ENCODE measurements at regions not wholly inside any gene's neighbourhood (a gene's known extent, or its start where the extent isn't known, plus 50 kb on each side); places are given as distances from the start of the nearest gene placed in this dataset.

DNA sequence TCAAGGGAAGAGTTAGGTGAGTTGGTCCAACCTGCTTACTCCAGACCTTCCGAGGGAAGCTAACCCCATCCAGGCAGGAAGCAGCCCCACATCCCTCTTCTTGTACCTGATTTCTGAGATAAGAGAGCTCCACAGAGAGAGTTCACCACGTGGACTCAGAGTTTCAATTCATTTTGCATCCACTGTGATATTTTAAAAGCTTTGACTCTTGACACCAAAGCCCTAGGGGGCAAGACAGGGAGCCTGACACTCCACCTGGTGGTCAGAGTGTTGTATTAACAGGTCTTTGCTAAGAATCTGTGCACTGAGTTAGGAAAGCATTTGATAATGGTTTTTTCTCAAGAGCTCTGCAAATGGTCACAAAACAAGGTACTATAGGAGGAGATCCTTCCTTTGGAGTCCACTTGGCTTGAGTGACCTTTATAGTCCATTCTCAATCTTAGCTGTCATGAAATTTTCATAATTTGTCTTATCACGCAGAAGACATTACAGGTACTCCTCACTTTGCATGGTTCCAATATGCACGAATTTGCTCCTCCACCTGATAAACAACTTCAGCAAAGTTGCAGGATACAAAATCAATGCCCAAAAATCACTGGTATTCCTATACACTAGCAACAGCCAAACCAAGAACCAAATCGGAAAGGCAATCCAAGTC, 56.2 kb upstream of the RIPOR2 start:
- H3K14ac ChIP-seq (ENCODE audit: low read length), result no peak overlapping the region
- WGBS, 2 donors (ENCODE audit: extremely low coverage in 2 of 2, insufficient read length in 2 of 2, insufficient replicate concordance in 1 of 2), result no CpG with 5 or more reads among the region's 5 CpGs
- H3K23ac ChIP-seq (ENCODE audit: low read depth, low read length, poor library complexity), result no peak overlapping the region
- H3K4me2 ChIP-seq (ENCODE audit: insufficient read depth, low read length, poor library complexity, severe bottlenecking), result no peak overlapping the region
- H2BK15ac ChIP-seq (ENCODE audit: low read length), result peak overlapping the region; percentile 20
- no peak overlapping the region for H4K8ac ChIP-seq (ENCODE audit: low read depth, low read length)
- no peaks in the 10 kb centered on the region for H3K27me3 ChIP-seq (ENCODE audit: control insufficient read depth in 3 of 3, insufficient read depth in 3 of 3, low read depth in 1 of 3, low read length in 3 of 3)
- no peak overlapping the region for H3K18ac ChIP-seq (ENCODE audit: low read length)
- H2BK12ac ChIP-seq (ENCODE audit: low read length), result no peak overlapping the region
- H3K4me3 ChIP-seq (ENCODE audit: low read length in 2 of 2), result no peak overlapping the region
- no peak overlapping the region for H2AK5ac ChIP-seq (ENCODE audit: low read depth, low read length)
- no peak overlapping the region for H2BK5ac ChIP-seq (ENCODE audit: low read length)
- H3K9ac ChIP-seq (ENCODE audit: low read depth, low read length, poor library complexity), result no peak overlapping the region
- no peak overlapping the region for H3K27ac ChIP-seq (replicated peaks; ENCODE audit: low read length)
- peaks cover 3 to 22% of the 10 kb centered on the region in 2 donors for H3K9me3 ChIP-seq (replicated peaks in 1 of 2; ENCODE audit: control insufficient read depth in 2 of 2, insufficient read depth in 1 of 2, low read depth in 1 of 2, low read length in 2 of 2)
- no peak overlapping the region for H2BK120ac ChIP-seq (ENCODE audit: low read depth, low read length)
- no peaks in the 10 kb centered on the region for H3K79me1 ChIP-seq (ENCODE audit: low read depth, low read length)
- H3K4me1 ChIP-seq (ENCODE audit: control insufficient read depth in 2 of 2, insufficient read depth in 1 of 2, low read depth in 1 of 2, low read length in 2 of 2), result peaks cover 0 to 3% of the 10 kb centered on the region in 2 donors
- no peak overlapping the region for H3K4ac ChIP-seq (ENCODE audit: low read length)
- DNase-seq (ENCODE audit: low spot score), result peak; percentile 47
- H4K91ac ChIP-seq (ENCODE audit: low read depth, low read length, poor library complexity), result no peak overlapping the region
- no peak overlapping the region for H2AFZ ChIP-seq (ENCODE audit: low read length)
- no peaks in the 10 kb centered on the region for H3K36me3 ChIP-seq (replicated peaks in 1 of 2; ENCODE audit: control insufficient read depth in 2 of 2, insufficient read depth in 2 of 2, low read length in 2 of 2)

DNA sequence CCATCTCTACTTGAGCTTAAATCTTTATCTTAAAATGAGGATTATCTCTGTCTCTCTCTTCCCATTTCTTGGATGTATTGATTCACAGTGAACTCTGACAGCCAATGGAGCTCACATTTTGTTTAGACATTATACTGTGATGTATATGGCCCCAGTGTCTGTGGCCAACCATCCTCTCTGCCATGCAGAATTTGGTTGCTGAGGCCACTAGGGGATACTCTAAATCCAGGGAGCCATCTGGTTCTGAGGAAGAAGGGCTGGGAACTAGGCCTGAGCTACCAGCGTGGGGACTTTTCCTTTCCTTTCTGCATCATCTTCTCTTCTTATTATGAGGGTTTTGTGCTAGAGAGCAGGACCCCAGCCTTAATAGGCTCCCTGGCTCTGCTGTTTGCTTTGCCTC, 59.1 kb upstream of the RIPOR2 start:
- Histone ChIP-seq H2AK5ac (ENCODE audit: low read depth, low read length) (no peak overlapping the region), H3K9ac (ENCODE audit: low read depth, low read length, poor library complexity) (no peak overlapping the region), H2BK15ac (ENCODE audit: low read length) (no peak overlapping the region), H3K27ac (replicated peaks; ENCODE audit: low read length) (no peak overlapping the region), H2BK12ac (ENCODE audit: low read length) (no peak overlapping the region), H4K91ac (ENCODE audit: low read depth, low read length, poor library complexity) (no peak overlapping the region), H3K4me1 (ENCODE audit: control insufficient read depth in 2 of 2, insufficient read depth in 1 of 2, low read depth in 1 of 2, low read length in 2 of 2) (peaks cover 0 to 7% of the 10 kb centered on the region in 2 donors), H3K4me3 (ENCODE audit: low read length in 2 of 2) (no peak overlapping the region), H3K23ac (ENCODE audit: low read depth, low read length, poor library complexity) (no peak overlapping the region), H3K14ac (ENCODE audit: low read length) (no peak overlapping the region), H3K18ac (ENCODE audit: low read length) (no peak overlapping the region), H2BK120ac (ENCODE audit: low read depth, low read length) (no peak overlapping the region), H2BK5ac (ENCODE audit: low read length) (no peak overlapping the region), H3K79me1 (ENCODE audit: low read depth, low read length) (no peaks in the 10 kb centered on the region), H3K9me3 (replicated peaks in 1 of 2; ENCODE audit: control insufficient read depth in 2 of 2, insufficient read depth in 1 of 2, low read depth in 1 of 2, low read length in 2 of 2) (peaks cover 0 to 14% of the 10 kb centered on the region in 2 donors), H2AFZ (ENCODE audit: low read length) (no peak overlapping the region), H3K4ac (ENCODE audit: low read length) (no peak overlapping the region), H3K27me3 (ENCODE audit: control insufficient read depth in 3 of 3, insufficient read depth in 3 of 3, low read depth in 1 of 3, low read length in 3 of 3) (no peaks in the 10 kb centered on the region), H4K8ac (ENCODE audit: low read depth, low read length) (no peak overlapping the region), H3K4me2 (ENCODE audit: insufficient read depth, low read length, poor library complexity, severe bottlenecking) (no peak overlapping the region), H3K36me3 (replicated peaks in 1 of 2; ENCODE audit: control insufficient read depth in 2 of 2, insufficient read depth in 2 of 2, low read length in 2 of 2) (no peaks in the 10 kb centered on the region)
- no peak for DNase-seq (ENCODE audit: low spot score)
- no CpG with 5 or more reads among the region's 1 CpG for WGBS, 2 donors (ENCODE audit: extremely low coverage in 2 of 2, insufficient read length in 2 of 2, insufficient replicate concordance in 1 of 2)

DNA sequence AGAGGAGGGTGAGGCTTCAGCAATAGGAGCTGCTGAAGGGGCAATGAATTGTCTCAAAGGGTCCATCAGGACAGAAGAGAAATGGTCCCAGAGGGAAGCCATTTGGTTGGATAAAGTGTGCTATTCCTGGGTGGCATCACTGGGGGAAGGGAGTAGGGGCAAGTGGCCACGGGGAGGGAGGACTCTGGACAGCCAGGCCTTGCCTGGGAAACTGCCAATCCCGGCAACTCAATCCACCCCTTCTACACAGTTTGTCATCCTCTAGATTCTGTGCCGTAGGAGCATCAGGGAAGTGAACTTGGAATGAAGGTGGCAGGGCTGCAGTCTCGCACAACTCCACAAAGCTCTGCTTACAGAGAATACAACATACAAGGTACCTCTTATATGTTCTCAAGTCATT, 59.5 kb upstream of the RIPOR2 start:
- no peak overlapping the region for H2BK15ac ChIP-seq (ENCODE audit: low read length)
- H4K91ac ChIP-seq (ENCODE audit: low read depth, low read length, poor library complexity), result no peak overlapping the region
- no peak overlapping the region for H3K4me2 ChIP-seq (ENCODE audit: insufficient read depth, low read length, poor library complexity, severe bottlenecking)
- H2BK12ac ChIP-seq (ENCODE audit: low read length), result no peak overlapping the region
- no peak overlapping the region for H3K4me3 ChIP-seq (ENCODE audit: low read length in 2 of 2)
- no CpG with 5 or more reads among the region's 4 CpGs for WGBS, 2 donors (ENCODE audit: extremely low coverage in 2 of 2, insufficient read length in 2 of 2, insufficient replicate concordance in 1 of 2)
- H3K9me3 ChIP-seq (replicated peaks in 1 of 2; ENCODE audit: control insufficient read depth in 2 of 2, insufficient read depth in 1 of 2, low read depth in 1 of 2, low read length in 2 of 2), result peaks cover 0 to 14% of the 10 kb centered on the region in 2 donors
- no peak overlapping the region for H4K8ac ChIP-seq (ENCODE audit: low read depth, low read length)
- no peak overlapping the region for H2BK120ac ChIP-seq (ENCODE audit: low read depth, low read length)
- H3K18ac ChIP-seq (ENCODE audit: low read length), result no peak overlapping the region
- H3K23ac ChIP-seq (ENCODE audit: low read depth, low read length, poor library complexity), result no peak overlapping the region
- H2AK5ac ChIP-seq (ENCODE audit: low read depth, low read length), result no peak overlapping the region
- H3K9ac ChIP-seq (ENCODE audit: low read depth, low read length, poor library complexity), result no peak overlapping the region
- no peaks in the 10 kb centered on the region for H3K36me3 ChIP-seq (replicated peaks in 1 of 2; ENCODE audit: control insufficient read depth in 2 of 2, insufficient read depth in 2 of 2, low read length in 2 of 2)
- no peak overlapping the region for H3K14ac ChIP-seq (ENCODE audit: low read length)
- no peak for DNase-seq (ENCODE audit: low spot score)
- H2BK5ac ChIP-seq (ENCODE audit: low read length), result no peak overlapping the region
- no peaks in the 10 kb centered on the region for H3K27me3 ChIP-seq (ENCODE audit: control insufficient read depth in 3 of 3, insufficient read depth in 3 of 3, low read depth in 1 of 3, low read length in 3 of 3)
- no peaks in the 10 kb centered on the region for H3K79me1 ChIP-seq (ENCODE audit: low read depth, low read length)
- H2AFZ ChIP-seq (ENCODE audit: low read length), result no peak overlapping the region
- H3K4ac ChIP-seq (ENCODE audit: low read length), result no peak overlapping the region
- H3K27ac ChIP-seq (replicated peaks; ENCODE audit: low read length), result no peak overlapping the region
- H3K4me1 ChIP-seq (ENCODE audit: control insufficient read depth in 2 of 2, insufficient read depth in 1 of 2, low read depth in 1 of 2, low read length in 2 of 2), result peaks cover 0 to 7% of the 10 kb centered on the region in 2 donors

DNA sequence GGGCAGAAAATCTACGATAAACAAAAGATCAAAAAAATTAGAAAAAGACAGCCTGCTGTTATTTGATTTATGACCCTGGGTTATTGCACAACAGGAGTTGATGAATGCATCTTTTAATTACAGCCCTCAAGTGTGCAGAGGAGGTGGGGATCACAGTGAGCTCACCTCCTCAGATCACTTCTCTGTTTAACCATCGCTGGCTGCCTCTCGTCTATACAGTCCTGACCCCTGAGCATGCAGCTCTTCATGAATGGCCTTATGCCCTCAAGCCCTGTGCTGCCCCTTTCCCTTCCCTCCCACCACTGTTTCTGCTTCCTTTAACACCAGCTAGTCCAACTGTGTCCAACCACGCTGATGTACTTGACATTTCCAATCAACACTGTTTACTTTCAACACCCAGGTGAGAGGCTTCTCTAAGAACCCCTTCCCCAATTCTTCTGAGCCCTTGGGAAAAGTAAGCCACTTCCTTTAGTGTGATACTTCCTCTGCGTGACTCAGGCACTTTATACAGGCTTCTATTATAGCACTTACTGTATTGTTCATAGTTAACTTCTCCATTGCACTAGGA, 60.6 kb upstream of the RIPOR2 start:
- WGBS, 2 donors (ENCODE audit: extremely low coverage in 2 of 2, insufficient read length in 2 of 2, insufficient replicate concordance in 1 of 2), result no CpG with 5 or more reads among the region's 5 CpGs
- no peak for DNase-seq (ENCODE audit: low spot score)
- no peak overlapping the region for H3K4ac ChIP-seq (ENCODE audit: low read length)
- no peak overlapping the region for H3K14ac ChIP-seq (ENCODE audit: low read length)
- H2AFZ ChIP-seq (ENCODE audit: low read length), result no peak overlapping the region
- peaks cover 0 to 7% of the 10 kb centered on the region in 2 donors for H3K4me1 ChIP-seq (ENCODE audit: control insufficient read depth in 2 of 2, insufficient read depth in 1 of 2, low read depth in 1 of 2, low read length in 2 of 2)
- peak overlapping the region; percentile 52 for H3K18ac ChIP-seq (ENCODE audit: low read length)
- H3K23ac ChIP-seq (ENCODE audit: low read depth, low read length, poor library complexity), result no peak overlapping the region
- H3K4me3 ChIP-seq (ENCODE audit: low read length in 2 of 2), result no peak overlapping the region
- H3K79me1 ChIP-seq (ENCODE audit: low read depth, low read length), result no peaks in the 10 kb centered on the region
- H3K27me3 ChIP-seq (ENCODE audit: control insufficient read depth in 3 of 3, insufficient read depth in 3 of 3, low read depth in 1 of 3, low read length in 3 of 3), result no peaks in the 10 kb centered on the region
- H4K91ac ChIP-seq (ENCODE audit: low read depth, low read length, poor library complexity), result no peak overlapping the region
- H4K8ac ChIP-seq (ENCODE audit: low read depth, low read length), result no peak overlapping the region
- no peak overlapping the region for H3K27ac ChIP-seq (replicated peaks; ENCODE audit: low read length)
- H2BK5ac ChIP-seq (ENCODE audit: low read length), result no peak overlapping the region
- H3K9me3 ChIP-seq (replicated peaks in 1 of 2; ENCODE audit: control insufficient read depth in 2 of 2, insufficient read depth in 1 of 2, low read depth in 1 of 2, low read length in 2 of 2), result peaks cover 0 to 14% of the 10 kb centered on the region in 2 donors
- no peaks in the 10 kb centered on the region for H3K36me3 ChIP-seq (replicated peaks in 1 of 2; ENCODE audit: control insufficient read depth in 2 of 2, insufficient read depth in 2 of 2, low read length in 2 of 2)
- no peak overlapping the region for H3K9ac ChIP-seq (ENCODE audit: low read depth, low read length, poor library complexity)
- H2BK120ac ChIP-seq (ENCODE audit: low read depth, low read length), result no peak overlapping the region
- no peak overlapping the region for H2BK15ac ChIP-seq (ENCODE audit: low read length)
- H3K4me2 ChIP-seq (ENCODE audit: insufficient read depth, low read length, poor library complexity, severe bottlenecking), result no peak overlapping the region
- H2AK5ac ChIP-seq (ENCODE audit: low read depth, low read length), result no peak overlapping the region
- H2BK12ac ChIP-seq (ENCODE audit: low read length), result no peak overlapping the region
